ENCODE measurements at regions not wholly inside any gene's neighbourhood (a gene's known extent, or its start where the extent isn't known, plus 50 kb on each side); places are given as distances from the start of the nearest gene placed in this dataset.
A peak's percentile ranks its signal among the peaks of the same experiment; 100 is the strongest.

DNA sequence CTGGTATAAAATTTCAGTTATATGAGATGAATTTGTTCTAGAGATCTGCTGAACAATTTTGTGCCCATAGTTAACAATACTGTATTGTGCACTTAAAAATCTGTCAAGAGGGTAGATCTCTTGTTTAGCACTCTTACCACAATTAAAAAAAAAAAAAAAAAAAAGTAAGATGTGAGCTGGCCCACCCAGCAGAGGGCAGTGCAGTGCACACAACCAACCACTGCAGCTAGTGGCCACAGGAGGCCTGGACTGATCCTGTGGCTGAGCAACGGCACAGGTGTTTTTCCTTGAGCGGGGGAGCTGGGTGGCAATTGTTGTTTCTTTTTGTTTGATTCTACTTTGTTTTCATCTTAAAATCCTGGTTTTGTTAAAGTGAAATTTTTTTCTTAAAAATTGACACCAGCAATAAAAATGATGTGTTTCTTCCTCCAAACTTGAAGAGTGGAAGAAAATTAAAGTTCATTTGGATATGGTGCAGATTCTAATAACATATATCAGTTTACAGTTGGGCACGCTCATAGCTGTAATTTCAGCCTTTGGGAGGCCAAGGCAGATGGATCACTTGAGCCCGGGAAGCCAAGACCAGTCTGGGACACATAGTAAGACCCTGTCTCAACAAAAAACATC lies 171.1 kb upstream of the TBX20 start:
- TF ChIP-seq ZFX (IDR thresholded peaks at IDR 0.05) = no peak
- TF ChIP-seq, protein P1, sequence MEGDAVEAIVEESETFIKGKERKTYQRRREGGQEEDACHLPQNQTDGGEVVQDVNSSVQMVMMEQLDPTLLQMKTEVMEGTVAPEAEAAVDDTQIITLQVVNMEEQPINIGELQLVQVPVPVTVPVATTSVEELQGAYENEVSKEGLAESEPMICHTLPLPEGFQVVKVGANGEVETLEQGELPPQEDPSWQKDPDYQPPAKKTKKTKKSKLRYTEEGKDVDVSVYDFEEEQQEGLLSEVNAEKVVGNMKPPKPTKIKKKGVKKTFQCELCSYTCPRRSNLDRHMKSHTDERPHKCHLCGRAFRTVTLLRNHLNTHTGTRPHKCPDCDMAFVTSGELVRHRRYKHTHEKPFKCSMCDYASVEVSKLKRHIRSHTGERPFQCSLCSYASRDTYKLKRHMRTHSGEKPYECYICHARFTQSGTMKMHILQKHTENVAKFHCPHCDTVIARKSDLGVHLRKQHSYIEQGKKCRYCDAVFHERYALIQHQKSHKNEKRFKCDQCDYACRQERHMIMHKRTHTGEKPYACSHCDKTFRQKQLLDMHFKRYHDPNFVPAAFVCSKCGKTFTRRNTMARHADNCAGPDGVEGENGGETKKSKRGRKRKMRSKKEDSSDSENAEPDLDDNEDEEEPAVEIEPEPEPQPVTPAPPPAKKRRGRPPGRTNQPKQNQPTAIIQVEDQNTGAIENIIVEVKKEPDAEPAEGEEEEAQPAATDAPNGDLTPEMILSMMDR (conservative IDR thresholded peaks at IDR 0.05) = peak; percentile 92
- H3K27ac ChIP-seq = no peak overlapping the region

DNA sequence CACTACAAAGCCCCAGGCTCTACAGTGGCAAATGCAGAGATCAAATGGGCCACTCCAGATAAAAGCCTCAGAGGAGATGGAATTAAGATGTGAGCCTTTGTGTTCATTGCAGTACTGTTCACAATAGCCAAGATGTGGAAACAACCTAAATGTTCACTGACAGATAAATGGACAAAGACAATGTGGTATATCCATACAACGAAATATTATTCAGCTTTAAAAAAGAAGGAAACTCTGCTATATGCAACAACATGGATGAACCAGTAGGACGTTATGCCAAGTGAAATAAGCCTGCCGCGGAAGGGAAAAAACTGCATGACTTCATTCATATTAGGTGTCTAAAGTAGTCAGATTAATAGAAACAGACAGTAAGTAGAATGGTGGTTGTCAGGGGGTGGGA lies 170.5 kb upstream of the TBX20 start:
- H3K27ac ChIP-seq = no peak overlapping the region
- TF ChIP-seq ZFX (IDR thresholded peaks at IDR 0.05) = no peak
- TF ChIP-seq, protein P1 (conservative IDR thresholded peaks at IDR 0.05) = no peak

DNA sequence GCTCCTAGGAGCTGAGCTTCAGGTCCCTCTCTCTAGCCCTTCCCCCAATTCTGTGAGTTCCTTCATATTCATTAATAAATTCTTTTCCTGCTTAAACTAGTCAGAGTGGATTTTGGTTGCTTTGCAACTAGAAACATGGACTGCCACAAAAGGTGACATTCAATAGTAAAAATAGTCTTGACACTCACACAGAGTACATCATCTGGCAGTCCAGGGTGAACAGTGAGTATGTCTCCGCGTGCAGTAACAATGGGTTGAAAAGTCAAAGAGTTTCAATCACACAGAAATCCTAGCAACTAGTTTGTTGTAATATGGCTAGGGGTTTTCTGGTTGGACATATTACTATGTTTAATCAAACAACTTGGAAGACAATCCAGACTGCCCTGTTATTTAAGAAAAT lies 168.8 kb upstream of the TBX20 start:
- H3K27ac ChIP-seq = no peak overlapping the region
- TF ChIP-seq, protein P1 (conservative IDR thresholded peaks at IDR 0.05) = no peak
- TF ChIP-seq ZFX (IDR thresholded peaks at IDR 0.05) = no peak

DNA sequence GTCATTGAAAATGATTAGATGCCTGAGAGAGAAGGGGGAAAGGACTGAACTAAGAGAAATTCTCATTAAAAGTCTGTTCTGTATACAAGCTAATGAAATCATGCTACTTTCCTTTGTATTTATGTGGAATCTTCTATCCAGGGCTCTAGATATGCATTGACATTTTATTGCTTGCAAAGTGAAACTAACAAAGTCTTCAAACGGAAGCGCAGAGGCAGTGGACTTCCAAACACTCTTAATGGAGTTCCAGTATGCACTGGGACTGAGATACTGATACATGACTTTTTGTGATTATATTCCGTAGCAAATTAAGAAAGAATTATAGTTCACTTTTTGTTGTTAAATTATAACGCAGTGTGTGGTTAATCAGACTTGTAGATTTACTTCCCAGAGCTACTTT lies 166.8 kb upstream of the TBX20 start:
- TF ChIP-seq ZFX (IDR thresholded peaks at IDR 0.05) = no peak
- TF ChIP-seq, protein P1 (conservative IDR thresholded peaks at IDR 0.05) = no peak

DNA sequence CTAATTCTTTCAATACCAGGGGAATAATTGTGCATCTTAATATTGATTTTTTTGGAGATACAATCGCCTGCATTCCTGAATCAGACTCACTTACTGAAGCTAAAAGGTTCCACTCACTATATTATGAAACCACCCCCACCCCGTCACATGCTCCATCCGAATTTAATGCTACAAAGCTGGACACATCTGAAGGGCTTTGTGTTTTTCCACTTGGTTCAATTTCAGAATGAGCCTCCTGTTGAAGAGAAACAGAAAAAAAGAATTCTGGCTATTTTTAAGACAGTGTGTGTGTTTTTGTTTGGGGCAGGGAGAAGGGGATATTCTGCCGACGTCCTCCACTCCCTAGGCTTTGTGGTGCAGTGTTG lies 165.5 kb upstream of the TBX20 start:
- TF ChIP-seq, protein P1 (conservative IDR thresholded peaks at IDR 0.05) = no peak
- no peak for TF ChIP-seq ZFX (IDR thresholded peaks at IDR 0.05)
- no peak overlapping the region for H3K27ac ChIP-seq

More for the DNA sequence above, 166.8 kb upstream of the TBX20 start:
- no peak overlapping the region for H3K27ac ChIP-seq

DNA sequence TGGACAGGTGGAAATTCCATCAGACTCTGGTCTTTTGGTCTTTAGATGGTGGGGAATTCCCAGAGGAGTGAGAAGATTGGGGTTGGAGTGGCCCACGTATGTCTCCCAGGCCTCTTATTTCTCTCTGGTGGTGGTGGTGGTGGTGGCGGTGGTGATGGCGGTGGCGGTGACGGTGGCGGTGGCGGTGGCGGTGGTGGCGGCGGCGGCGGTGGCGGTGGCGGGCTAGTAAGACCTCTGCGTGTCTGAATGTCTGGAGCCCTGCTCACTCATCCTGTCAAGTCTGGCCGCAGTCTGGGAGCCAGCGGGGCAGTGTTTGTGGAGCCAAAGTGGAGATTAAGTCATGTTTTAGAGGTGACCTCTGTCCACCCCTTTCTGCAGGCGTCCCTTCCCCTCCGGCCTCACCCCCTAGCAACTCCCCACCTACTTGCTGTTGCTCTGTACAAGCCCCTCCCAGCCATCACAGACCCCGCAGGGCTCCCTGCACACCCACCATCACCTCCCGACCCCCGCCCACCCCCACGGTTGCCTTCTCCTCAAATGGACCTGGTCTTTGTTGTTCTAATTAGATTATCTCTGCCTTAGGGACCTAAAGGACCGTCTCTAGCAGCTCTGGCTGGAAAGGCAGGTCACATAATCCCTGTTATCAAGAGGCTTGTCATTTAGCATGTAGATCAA lies 165.0 kb upstream of the TBX20 start:
- H3K27ac ChIP-seq = no peak overlapping the region
- TF ChIP-seq, protein P1 (conservative IDR thresholded peaks at IDR 0.05) = no peak
- TF ChIP-seq ZFX (IDR thresholded peaks at IDR 0.05) = no peak

DNA sequence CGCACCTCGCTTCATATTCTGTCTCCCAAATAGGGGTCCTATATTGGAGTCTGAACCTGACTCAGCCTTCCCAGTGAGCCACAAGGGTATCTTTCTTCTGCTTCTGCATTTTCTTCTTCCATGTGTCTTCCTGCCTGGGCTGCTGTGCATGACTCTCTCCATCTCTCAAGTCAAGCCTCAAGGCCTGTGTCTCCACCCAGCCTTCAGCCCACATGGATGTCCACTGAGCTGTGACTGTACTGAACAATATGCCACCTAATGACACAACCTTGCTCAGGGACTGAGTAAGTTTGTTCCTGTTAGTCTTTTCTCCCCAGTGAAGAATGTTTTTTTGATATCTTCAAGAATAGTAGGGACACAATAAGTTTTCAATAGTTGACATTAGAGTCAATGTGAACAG lies 162.7 kb upstream of the TBX20 start:
- TF ChIP-seq, protein P1 (conservative IDR thresholded peaks at IDR 0.05) = no peak
- no peak for TF ChIP-seq ZFX (IDR thresholded peaks at IDR 0.05)
- H3K27ac ChIP-seq = no peak overlapping the region
